K562 (cell line): ENCODE measurements at regions not wholly inside any gene's neighbourhood (a gene's known extent, or its start where the extent isn't known, plus 50 kb on each side); places are given as distances from the start of the nearest gene placed in this dataset.

Experiments used
- ATAC-seq: fragments of 200-7000 bp; cut with Tn5 transposase; 3 replicates; pipeline ENCODE4 v1.9.1; 2020; ENCODE audit warnings: moderate library complexity
- BruUV-seq: library from RNA; stranded (reverse); fragments of 400-500 nt; replicated peaks from 2 replicates; lab custom pipeline; 2021; lab: Mats Ljungman, UMichigan
- CTCF ChIA-PET: fragments of 300-600 bp; formaldehyde crosslinking; extraction: SDS; loops from one replicate; lab custom pipeline; 2021; ENCODE audit warnings: low intra/inter-chr PET ratio; lab: Yijun Ruan, JAX
- POLR2A ChIA-PET: fragments of 300-600, 350-650 bp; sonication (Branson Sonifier 250); formaldehyde crosslinking; extraction: SDS; loops from one replicate; lab custom pipeline; 2021; ENCODE audit warnings: antibody characterized with exemption, inconsistent platforms; lab: Yijun Ruan, JAX
- DNase-seq, 4 experiments: peaks; one replicate each; pipeline versions ENCODE4 v3.0.0 to v3.0.0-alpha.2; 2011 to 2018; ENCODE audit warnings: low spot score in 3 of 4, mixed read lengths in 3 of 4; ENCODE audit errors: extremely low read depth in 1 of 4
- FAIRE-seq: peaks from 2 replicates; lab custom pipeline; 2011; peaks lifted over from hg19 to GRCh38; lab: Jason Lieb, UNC
- H2AFZ ChIP-seq: 2 replicates; pipeline ENCODE4 v1.6.0; 2011; ENCODE audit warnings: low read depth, low read length, control low read depth, inconsistent platforms
- H3K27ac ChIP-seq: fragments of 200-600 bp; 3 replicates; pipeline ENCODE4 v1.8.0; 2011; ENCODE audit warnings: low read depth, mild to moderate bottlenecking, control low read depth, inconsistent platforms, low read length, moderate library complexity, mixed read lengths; ENCODE audit errors: extremely low read depth
- H3K27me3 ChIP-seq, 2 experiments: fragments of 300-600 bp in 1 of 2; 2 replicates in 1 of 2; 3 replicates in 1 of 2; pipeline versions ENCODE4 v1.6.0 to v1.8.0; 2011; ENCODE audit warnings: inconsistent platforms in 2 of 2, low read length in 2 of 2, mild to moderate bottlenecking in 1 of 2, mixed read lengths in 1 of 2, moderate library complexity in 1 of 2; ENCODE audit not compliant: control insufficient read depth in 2 of 2, insufficient read depth in 2 of 2
- H3K36me3 ChIP-seq: fragments of 300-600 bp; 3 replicates; pipeline ENCODE4 v1.8.0; 2011; ENCODE audit warnings: mild to moderate bottlenecking, low read length, inconsistent platforms; ENCODE audit not compliant: control insufficient read depth, insufficient read depth
- H3K4me1 ChIP-seq, 2 experiments: fragments of 200-600 bp in 1 of 2; replicated peaks in 1 of 2; 2 replicates in 1 of 2; 3 replicates in 1 of 2; pipeline versions ENCODE4 v1.5.1 to v1.8.0; 2011; ENCODE audit warnings: inconsistent platforms in 2 of 2, low read length in 2 of 2, mild to moderate bottlenecking in 1 of 2, mixed read lengths in 1 of 2, moderate library complexity in 1 of 2; ENCODE audit not compliant: control insufficient read depth in 2 of 2, insufficient read depth in 2 of 2
- H3K4me2 ChIP-seq: 2 replicates; pipeline ENCODE4 v1.6.1; 2011; ENCODE audit warnings: low read length, control low read depth, inconsistent platforms, mixed read lengths; ENCODE audit not compliant: insufficient read depth
- H3K4me3 ChIP-seq: fragments of 200-600 bp; sonication (generic), shearing (Covaris generic); 2 replicates; pipeline ENCODE4 v1.5.1; 2016; ENCODE audit warnings: control low read depth, inconsistent platforms
- H3K79me2 ChIP-seq: fragments of 200-600 bp; 3 replicates; pipeline ENCODE4 v1.8.0; 2011; ENCODE audit warnings: low read length, inconsistent platforms; ENCODE audit not compliant: control insufficient read depth, insufficient read depth
- H3K9ac ChIP-seq, 2 experiments: 2 replicates each; pipeline versions ENCODE4 v1.6.0 to v1.6.1; 2011; ENCODE audit warnings: low read depth in 2 of 2, low read length in 2 of 2, control low read depth in 1 of 2, inconsistent platforms in 1 of 2, mild to moderate bottlenecking in 1 of 2, mixed read lengths in 1 of 2; ENCODE audit not compliant: insufficient read depth in 1 of 2
- H3K9me1 ChIP-seq: one replicate; pipeline ENCODE4 v1.6.0; 2011; ENCODE audit warnings: inconsistent platforms, mild to moderate bottlenecking, low read length, moderate library complexity; ENCODE audit not compliant: control insufficient read depth, insufficient read depth
- H3K9me3 ChIP-seq: replicated peaks from 2 replicates; pipeline ENCODE4 v1.5.1; 2011; ENCODE audit warnings: low read depth, low read length, inconsistent platforms; ENCODE audit not compliant: control insufficient read depth, insufficient read depth
- H4K20me1 ChIP-seq: replicated peaks from 2 replicates; pipeline ENCODE4 v1.6.1; 2011; ENCODE audit warnings: low read length, inconsistent platforms, mixed read lengths; ENCODE audit not compliant: control insufficient read depth, insufficient read depth
- BACH1 ChIP-seq: fragments of 200-800 bp; sonication (Bioruptor generic); IDR thresholded peaks from 2 replicates; pipeline ENCODE4 v1.6.1; 2016; ENCODE audit warnings: missing genetic modification characterization, missing compliant biosample characterization
- IRF2 ChIP-seq: sonication (generic); formaldehyde crosslinking; IDR thresholded peaks from 2 replicates; pipeline ENCODE4 v1.8.1; 2022; ENCODE audit warnings: mild to moderate bottlenecking, missing genetic modification reagents
- IRF9 ChIP-seq: fragments of 450-650 bp; IDR thresholded peaks from 2 replicates; pipeline ENCODE4 v1.6.1; 2016; ENCODE audit warnings: missing biosample characterization, missing genetic modification characterization
- MCM5 ChIP-seq: fragments of 450-650 bp; IDR thresholded peaks from 2 replicates; pipeline ENCODE4 v1.6.1; 2016; ENCODE audit warnings: low read depth
- SFPQ ChIP-seq: fragments of 200-400 bp; formaldehyde crosslinking; IDR thresholded peaks from 2 replicates; pipeline ENCODE4 v1.6.1; 2017; ENCODE audit warnings: mild to moderate bottlenecking, low read depth, low read length, moderate library complexity
- TAF1 ChIP-seq: IDR thresholded peaks from 2 replicates; pipeline ENCODE4 v1.6.1; 2011; ENCODE audit warnings: mild to moderate bottlenecking, low read length, moderate library complexity; ENCODE audit not compliant: insufficient read depth, control insufficient read depth, severe bottlenecking; ENCODE audit errors: extremely low read depth
- ZEB2 ChIP-seq: fragments of 450-650 bp; IDR thresholded peaks from 2 replicates; pipeline ENCODE4 v1.6.1; 2016
- ZFP30 ChIP-seq: fragments of 250-450 bp; sonication (Bioruptor Pico); IDR thresholded peaks from 2 replicates; pipeline ENCODE4 v1.8.0; 2022; ENCODE audit warnings: moderate library complexity, mild to moderate bottlenecking, inconsistent platforms, borderline replicate concordance
- ZNF347 ChIP-seq: fragments of 450-650 bp; formaldehyde crosslinking; IDR thresholded peaks from 2 replicates; pipeline ENCODE4 v1.4.0; 2020; ENCODE audit warnings: low read depth, mild to moderate bottlenecking, moderate library complexity
- ZNF592 ChIP-seq: fragments of 450-650 bp; IDR thresholded peaks from 2 replicates; pipeline ENCODE4 v1.6.1; 2017; ENCODE audit warnings: antibody characterized with exemption, mild to moderate bottlenecking
- ZNF655 ChIP-seq: fragments of 250-450 bp; sonication (Bioruptor Pico); IDR thresholded peaks from 2 replicates; pipeline ENCODE4 v1.5.0; 2021
- WGBS: fragments of 100-300 bp; shearing (Covaris generic); methylation state at CpG from one replicate; pipeline ENCODE4 v1.1.6; 2016; ENCODE audit warnings: low coverage, mixed read lengths; ENCODE audit not compliant: insufficient coverage; ENCODE audit errors: missing lambda C conversion rate; 5-methylcytosine and 5-hydroxymethylcytosine counted together
- in situ Hi-C: fragments of 300-500 bp; cut with MboI; formaldehyde crosslinking; loops from 4 replicates; pipeline ENCODE4 v1.15.0; 2018; ENCODE audit warnings: inconsistent platforms, mixed read lengths
- intact Hi-C: fragments of 100-400 bp; cut with micrococcal nuclease; formaldehyde crosslinking; loops from 2 replicates; pipeline ENCODE4 v1.14.2; 2022

- ChIA-PET POLR2A (interaction anchor here (1.2 kb wide), 1 partner anchor 11 kb away, joined by 3 read pairs; no protein-coding TSS in a partner anchor), CTCF (no interaction called here)
- Histone ChIP-seq H3K27ac (no peak overlapping the region), H3K27me3 (peaks cover 5 to 11% of the 10 kb centered on the region in 2 experiments), H3K9ac (no peak overlapping the region), H3K36me3 (no peaks in the 10 kb centered on the region), H3K79me2 (no peaks in the 10 kb centered on the region), H2AFZ (no peak overlapping the region), H3K9me3 (no peaks in the 10 kb centered on the region), H3K4me2 (no peak overlapping the region), H3K9me1 (no peaks in the 10 kb centered on the region), H3K4me1 (no peaks in the 10 kb centered on the region), H4K20me1 (no peaks in the 10 kb centered on the region), H3K4me3 (no peak overlapping the region)
- in situ Hi-C loops = no loop called here
- no peak for FAIRE-seq
- no peak for ATAC-seq
- no TSS peak for BruUV-seq
- no peak for DNase-seq
- 13% methylated on average over 1 of the region's 1 CpG for WGBS
- TF ChIP-seq ZNF655 = no peak
- TF ChIP-seq ZNF592 = no peak
- TF ChIP-seq BACH1 (tag) = no peak
- TF ChIP-seq TAF1 = no peak
- TF ChIP-seq IRF2 (CRISPR knock-in tag) = no peak
- TF ChIP-seq MCM5 = no peak
- TF ChIP-seq ZFP30 (CRISPR knock-in tag) = no peak
- TF ChIP-seq ZNF347 (CRISPR knock-in tag) = no peak
- TF ChIP-seq IRF9 (tag) = no peak
- TF ChIP-seq SFPQ = no peak
- TF ChIP-seq ZEB2 = no peak
- intact Hi-C loops = no loop called here
Measured at GRCh38 chr6:90656325-90656724, 69.5 kb upstream of the MAP3K7 start.
